ENCODE measurements at regions not wholly inside any gene's neighbourhood (a gene's known extent, or its start where the extent isn't known, plus 50 kb on each side); places are given as distances from the start of the nearest gene placed in this dataset.

DNA sequence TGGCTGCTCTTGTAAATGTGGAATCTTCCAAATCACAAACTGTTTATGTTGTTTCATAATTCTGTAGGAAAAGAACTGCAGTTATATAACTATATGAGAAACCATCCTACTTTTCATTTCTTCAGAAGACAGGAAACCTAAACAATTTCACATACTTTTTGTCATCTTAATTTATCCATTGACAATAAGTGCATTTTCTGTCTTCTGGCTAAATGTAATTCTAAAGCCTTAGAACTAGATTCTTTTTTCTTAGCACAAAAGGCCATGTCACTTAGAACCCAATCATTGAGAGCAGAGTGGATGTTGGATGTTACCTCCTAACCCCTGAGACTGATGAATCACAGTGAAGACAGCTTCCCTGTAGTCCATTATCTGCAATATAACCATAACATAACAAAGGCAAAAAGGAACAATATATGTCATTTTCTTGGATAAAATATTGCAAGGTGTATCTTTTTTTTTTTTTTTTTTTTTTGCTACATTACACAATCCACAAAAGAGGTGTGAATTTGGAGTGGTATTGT lies 410.2 kb upstream of the PRMT6 start:
- TF ChIP-seq POLR2AphosphoS5 (IDR thresholded peaks at IDR 0.05) = no peak
- no peak for TF ChIP-seq EP300 (IDR thresholded peaks at IDR 0.05)
